Brain microvascular endothelial cell (primary cell): ENCODE measurements at regions not wholly inside any gene's neighbourhood (a gene's known extent, or its start where the extent isn't known, plus 50 kb on each side); places are given as distances from the start of the nearest gene placed in this dataset.
"Not testable (repeated sequence)": the region's sequence is repeated elsewhere in the genome, so short reads cannot be mapped to it uniquely, and the experiment has no call there.

Experiments used
- DNase-seq: peaks from one replicate; pipeline ENCODE4 v3.0.0-alpha.2; 2020
- H3K27ac ChIP-seq: fragments of 250-450 bp; sonication (Bioruptor Pico); 2 replicates; pipeline ENCODE4 v1.5.1; 2020; ENCODE audit warnings: mild to moderate bottlenecking, moderate library complexity
- H3K27me3 ChIP-seq: fragments of 250-450 bp; sonication (Bioruptor Pico); replicated peaks from 2 replicates; pipeline ENCODE4 v1.5.1; 2020; ENCODE audit warnings: mild to moderate bottlenecking
- H3K36me3 ChIP-seq: fragments of 250-450 bp; sonication (Bioruptor Pico); replicated peaks from 2 replicates; pipeline ENCODE4 v1.5.1; 2020; ENCODE audit warnings: mild to moderate bottlenecking
- H3K4me3 ChIP-seq: 2 replicates; pipeline ENCODE4 v1.5.1; 2011; ENCODE audit warnings: low read depth, mild to moderate bottlenecking, control low read depth, low read length, moderate library complexity
- in situ Hi-C: cut with HindIII; loops from 2 replicates; pipeline ENCODE4 v1.10.0; 2017; ENCODE audit warnings: low sequenced_read_pairs, low pct_ligation_motif_present
- TF ChIP-seq, protein P1 (sequence below): IDR thresholded peaks from 2 replicates; pipeline ENCODE4 v1.5.1; 2011; ENCODE audit warnings: low read depth, mild to moderate bottlenecking, moderate library complexity, low read length, control low read depth, inconsistent platforms; ENCODE audit errors: missing control alignments

DNA sequence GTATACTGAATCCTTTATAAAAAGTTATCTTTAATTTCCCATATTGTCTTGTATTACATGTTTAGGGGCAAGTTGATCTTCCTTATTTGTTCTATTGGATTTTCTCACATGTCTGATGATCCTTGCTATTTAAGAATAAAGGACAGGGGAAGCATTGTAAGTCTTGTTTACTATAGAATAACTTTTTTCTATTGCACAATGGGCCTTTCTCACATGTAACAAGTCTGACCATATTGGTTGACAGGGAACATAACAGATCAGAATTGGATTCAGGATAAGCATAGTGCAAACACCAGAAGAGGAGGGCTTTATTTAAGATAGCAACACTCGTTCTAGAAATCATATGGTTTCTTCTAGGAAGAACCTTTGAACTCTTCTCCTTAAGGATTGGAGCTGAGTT lies 257.9 kb upstream of the RBMS3 start:
- TF ChIP-seq, protein P1, sequence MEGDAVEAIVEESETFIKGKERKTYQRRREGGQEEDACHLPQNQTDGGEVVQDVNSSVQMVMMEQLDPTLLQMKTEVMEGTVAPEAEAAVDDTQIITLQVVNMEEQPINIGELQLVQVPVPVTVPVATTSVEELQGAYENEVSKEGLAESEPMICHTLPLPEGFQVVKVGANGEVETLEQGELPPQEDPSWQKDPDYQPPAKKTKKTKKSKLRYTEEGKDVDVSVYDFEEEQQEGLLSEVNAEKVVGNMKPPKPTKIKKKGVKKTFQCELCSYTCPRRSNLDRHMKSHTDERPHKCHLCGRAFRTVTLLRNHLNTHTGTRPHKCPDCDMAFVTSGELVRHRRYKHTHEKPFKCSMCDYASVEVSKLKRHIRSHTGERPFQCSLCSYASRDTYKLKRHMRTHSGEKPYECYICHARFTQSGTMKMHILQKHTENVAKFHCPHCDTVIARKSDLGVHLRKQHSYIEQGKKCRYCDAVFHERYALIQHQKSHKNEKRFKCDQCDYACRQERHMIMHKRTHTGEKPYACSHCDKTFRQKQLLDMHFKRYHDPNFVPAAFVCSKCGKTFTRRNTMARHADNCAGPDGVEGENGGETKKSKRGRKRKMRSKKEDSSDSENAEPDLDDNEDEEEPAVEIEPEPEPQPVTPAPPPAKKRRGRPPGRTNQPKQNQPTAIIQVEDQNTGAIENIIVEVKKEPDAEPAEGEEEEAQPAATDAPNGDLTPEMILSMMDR = no peak
- H3K27me3 ChIP-seq = no peaks in the 10 kb centered on the region
- no peak for DNase-seq
- in situ Hi-C loops = no loop called here
- H3K27ac ChIP-seq = no peak overlapping the region
- no peak overlapping the region for H3K4me3 ChIP-seq
- no peaks in the 10 kb centered on the region for H3K36me3 ChIP-seq

DNA sequence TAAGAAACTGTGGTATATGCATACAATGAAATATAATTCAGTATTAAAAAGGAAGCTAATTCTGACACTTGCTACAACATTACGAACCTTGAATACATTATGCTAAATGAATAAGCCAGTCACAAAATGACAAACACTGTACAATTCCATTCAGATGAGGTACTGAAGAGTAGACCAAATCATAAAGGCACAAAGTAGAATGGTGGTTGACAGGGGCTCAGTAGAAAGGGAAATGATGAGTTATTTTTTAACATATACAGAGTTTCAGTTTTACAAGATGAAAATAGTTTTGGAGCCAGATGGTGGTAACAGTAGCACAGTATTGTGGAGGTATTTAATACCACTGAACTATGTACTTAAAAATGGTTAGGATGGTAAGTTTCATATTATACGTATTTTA lies 254.6 kb upstream of the RBMS3 start:
- H3K4me3 ChIP-seq = no peak overlapping the region
- H3K27ac ChIP-seq = no peak overlapping the region
- H3K36me3 ChIP-seq = no peaks in the 10 kb centered on the region
- TF ChIP-seq, protein P1 = no peak
- in situ Hi-C loops = no loop called here
- H3K27me3 ChIP-seq = no peaks in the 10 kb centered on the region
- no peak for DNase-seq

DNA sequence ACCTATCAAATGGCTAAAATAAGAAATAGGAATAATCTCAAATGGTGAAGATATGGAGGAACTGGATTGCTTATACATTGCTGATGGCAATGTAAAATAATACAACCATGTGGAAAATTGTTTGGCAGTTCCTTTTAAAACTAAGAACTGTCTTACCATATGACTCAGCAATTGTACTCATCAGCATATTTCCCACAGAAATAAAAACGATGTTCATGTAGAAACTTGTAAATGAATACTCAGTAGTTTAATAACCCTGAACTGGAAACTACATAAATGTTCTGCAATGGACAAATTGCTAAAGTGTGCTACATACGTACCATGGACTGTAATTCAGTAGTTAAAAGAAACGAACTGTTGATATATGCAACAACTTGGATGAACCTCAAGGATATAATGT lies 253.9 kb upstream of the RBMS3 start:
- Histone ChIP-seq H3K36me3 (no peaks in the 10 kb centered on the region), H3K27ac (no peak overlapping the region), H3K4me3 (no peak overlapping the region), H3K27me3 (no peaks in the 10 kb centered on the region)
- in situ Hi-C loops = no loop called here
- TF ChIP-seq, protein P1 = no peak
- DNase-seq = no peak

DNA sequence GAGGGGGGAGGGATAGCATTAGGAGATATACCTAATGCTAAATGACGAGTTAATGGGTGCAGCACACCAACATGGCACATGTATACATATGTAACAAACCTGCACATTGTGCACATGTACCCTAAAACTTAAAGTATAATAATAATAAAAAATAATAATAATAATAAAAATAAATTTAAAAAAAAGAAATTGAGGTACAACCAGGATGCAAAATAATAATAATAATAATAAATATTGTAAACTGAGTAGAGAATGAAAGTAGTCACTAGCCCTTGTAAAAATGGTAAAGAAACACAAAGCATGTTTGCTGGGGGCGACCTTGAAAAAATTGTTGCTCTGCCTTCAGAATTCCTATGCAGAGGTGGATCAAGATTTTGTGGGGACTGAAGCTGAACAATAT lies 249.7 kb upstream of the RBMS3 start:
- H3K36me3 ChIP-seq, H3K4me3 ChIP-seq, H3K27ac ChIP-seq, DNase-seq, H3K27me3 ChIP-seq, in situ Hi-C loops: not testable (repeated sequence)

DNA sequence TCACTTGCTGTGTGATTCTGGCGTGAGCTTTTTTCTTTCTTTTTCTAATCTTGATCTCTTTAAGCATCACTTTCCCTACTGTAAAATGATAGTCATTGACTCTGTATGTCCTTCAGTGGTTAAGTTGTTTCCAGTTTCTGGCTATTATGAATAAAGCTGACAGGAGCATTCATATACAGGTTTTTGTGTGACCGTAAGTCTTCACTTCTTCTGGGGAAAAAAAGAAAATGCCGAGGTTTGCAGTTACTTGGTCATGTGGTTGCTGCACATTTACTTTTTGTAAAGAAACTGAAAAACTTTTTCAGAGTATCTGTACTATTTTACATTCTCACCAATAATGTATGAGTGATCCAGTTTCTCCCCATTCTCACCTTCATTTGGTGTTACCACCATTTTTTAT lies 247.4 kb upstream of the RBMS3 start:
- H3K27me3 ChIP-seq = no peaks in the 10 kb centered on the region
- H3K36me3 ChIP-seq = no peaks in the 10 kb centered on the region
- TF ChIP-seq, protein P1 = no peak
- DNase-seq = no peak
- no peak overlapping the region for H3K4me3 ChIP-seq
- no peak overlapping the region for H3K27ac ChIP-seq
- in situ Hi-C loops = no loop called here

DNA sequence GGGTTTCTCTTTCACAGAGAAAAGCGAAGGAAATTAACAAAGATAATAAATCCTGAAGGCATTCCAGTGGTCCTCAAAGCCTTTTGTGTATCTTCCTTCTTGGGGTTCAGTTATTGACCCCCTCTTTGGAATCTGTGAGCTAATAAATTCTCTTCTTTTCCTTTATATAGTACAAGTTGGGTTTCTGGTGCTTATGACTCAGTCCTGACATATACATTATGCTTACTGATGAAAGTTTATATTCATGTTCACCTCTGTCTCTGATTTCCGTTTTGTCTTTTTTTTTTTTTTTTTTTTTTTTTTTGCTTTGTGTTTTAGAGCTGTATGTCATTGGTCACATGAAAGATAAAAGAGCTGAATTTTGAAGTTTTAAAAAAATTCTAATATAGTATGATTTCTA lies 230.7 kb upstream of the RBMS3 start:
- in situ Hi-C loops = no loop called here
- H3K27ac ChIP-seq = no peak overlapping the region
- no peak for DNase-seq
- no peak overlapping the region for H3K4me3 ChIP-seq
- no peaks in the 10 kb centered on the region for H3K27me3 ChIP-seq
- TF ChIP-seq, protein P1 = no peak
- no peaks in the 10 kb centered on the region for H3K36me3 ChIP-seq
